Bronchial epithelial cell (primary cell): ENCODE measurements at regions not wholly inside any gene's neighbourhood (a gene's known extent, or its start where the extent isn't known, plus 50 kb on each side); places are given as distances from the start of the nearest gene placed in this dataset.
A peak's percentile ranks its signal among the peaks of the same experiment; 100 is the strongest.
"Not testable (repeated sequence)": the region's sequence is repeated elsewhere in the genome, so short reads cannot be mapped to it uniquely, and the experiment has no call there.

Source experiments
- DNase-seq: peaks from one replicate; pipeline ENCODE4 v3.0.0-alpha.2; 2010; ENCODE audit warnings: low read depth
- FAIRE-seq: peaks from 2 replicates; lab custom pipeline; 2011; peaks lifted over from hg19 to GRCh38; lab: Jason Lieb, UNC
- H3K27me3 ChIP-seq: 2 replicates; pipeline ENCODE4 v1.5.1; 2011; ENCODE audit warnings: low read length; ENCODE audit not compliant: control insufficient read depth, insufficient read depth
- H3K36me3 ChIP-seq: 2 replicates; pipeline ENCODE4 v1.5.1; 2011; ENCODE audit warnings: low read length; ENCODE audit not compliant: control insufficient read depth, insufficient read depth
- H3K4me3 ChIP-seq: 2 replicates; pipeline ENCODE4 v1.5.1; 2011; ENCODE audit warnings: mild to moderate bottlenecking, low read depth, low read length, control low read depth
- CTCF ChIP-seq: IDR thresholded peaks from 2 replicates; pipeline ENCODE4 v1.5.1; 2011; ENCODE audit warnings: mild to moderate bottlenecking, moderate library complexity, low read length, control low read depth, inconsistent platforms; ENCODE audit not compliant: insufficient read depth, severe bottlenecking

- Histone ChIP-seq H3K4me3 (no peak overlapping the region), H3K27me3 (no peaks in the 10 kb centered on the region), H3K36me3 (no peaks in the 10 kb centered on the region)
- DNase-seq (no peak), FAIRE-seq (no peak)
- no peak for TF ChIP-seq CTCF
These were observed 94.5 kb upstream of the SIRPG start for GRCh38 chr20:1752045-1752444.

- DNase-seq (no peak), FAIRE-seq (no peak)
- TF ChIP-seq CTCF: no peak
- Histone ChIP-seq H3K4me3 (no peak overlapping the region), H3K36me3 (no peaks in the 10 kb centered on the region), H3K27me3 (no peaks in the 10 kb centered on the region)
These were observed 91.2 kb upstream of the SIRPG start for GRCh38 chr20:1748777-1749176.

GRCh38 chr20:1747953-1748577, 90.5 kb upstream of the SIRPG start:
- Histone ChIP-seq H3K4me3 (no peak overlapping the region), H3K27me3 (no peaks in the 10 kb centered on the region), H3K36me3 (no peaks in the 10 kb centered on the region)
- FAIRE-seq (no peak), DNase-seq (no peak)
- no peak for TF ChIP-seq CTCF

- peak; percentile 47 for DNase-seq
- not testable (repeated sequence) for H3K36me3 ChIP-seq, H3K27me3 ChIP-seq, FAIRE-seq, H3K4me3 ChIP-seq
These were observed 84.5 kb upstream of the SIRPG start for GRCh38 chr20:1742049-1742434.

- no peak for FAIRE-seq
- H3K27me3 ChIP-seq: peaks cover 2% of the 10 kb centered on the region
- TF ChIP-seq CTCF: no peak
- no peaks in the 10 kb centered on the region for H3K36me3 ChIP-seq
- no peak for DNase-seq
- H3K4me3 ChIP-seq: no peak overlapping the region
These were observed 83.9 kb upstream of the SIRPG start for GRCh38 chr20:1741309-1742048.

GRCh38 chr20:1737134-1737533, 79.6 kb upstream of the SIRPG start:
- Histone ChIP-seq H3K36me3 (no peaks in the 10 kb centered on the region), H3K4me3 (no peak overlapping the region), H3K27me3 (peaks cover 4% of the 10 kb centered on the region)
- no peak for TF ChIP-seq CTCF
- FAIRE-seq (no peak), DNase-seq (no peak)
